ENCODE measurements at regions not wholly inside any gene's neighbourhood (a gene's known extent, or its start where the extent isn't known, plus 50 kb on each side); places are given as distances from the start of the nearest gene placed in this dataset.
A peak's percentile ranks its signal among the peaks of the same experiment; 100 is the strongest.

GRCh38 chr5:82448374-82448773, 170.2 kb upstream of the RPS23 start (continued):
- peak; percentile 65; the same call in 1 of the 2 replicates for TF ChIP-seq POGZ (CRISPR knock-in tag; IDR thresholded peaks at IDR 0.05)
- no peak for TF ChIP-seq FOXP1 (IDR thresholded peaks at IDR 0.05)
- TF ChIP-seq FOXP1 (CRISPR knock-in tag; IDR thresholded peaks at IDR 0.05), result peak; percentile 53; the same call in 1 of the 2 replicates
- TF ChIP-seq RBM39 (IDR thresholded peaks at IDR 0.05; ENCODE audit: low read depth, low read length, poor library complexity, severe bottlenecking), result no peak
- TF ChIP-seq REPIN1 (CRISPR knock-in tag; IDR thresholded peaks at IDR 0.05; ENCODE audit: borderline replicate concordance, low read depth), result no peak
- TF ChIP-seq, protein P1, sequence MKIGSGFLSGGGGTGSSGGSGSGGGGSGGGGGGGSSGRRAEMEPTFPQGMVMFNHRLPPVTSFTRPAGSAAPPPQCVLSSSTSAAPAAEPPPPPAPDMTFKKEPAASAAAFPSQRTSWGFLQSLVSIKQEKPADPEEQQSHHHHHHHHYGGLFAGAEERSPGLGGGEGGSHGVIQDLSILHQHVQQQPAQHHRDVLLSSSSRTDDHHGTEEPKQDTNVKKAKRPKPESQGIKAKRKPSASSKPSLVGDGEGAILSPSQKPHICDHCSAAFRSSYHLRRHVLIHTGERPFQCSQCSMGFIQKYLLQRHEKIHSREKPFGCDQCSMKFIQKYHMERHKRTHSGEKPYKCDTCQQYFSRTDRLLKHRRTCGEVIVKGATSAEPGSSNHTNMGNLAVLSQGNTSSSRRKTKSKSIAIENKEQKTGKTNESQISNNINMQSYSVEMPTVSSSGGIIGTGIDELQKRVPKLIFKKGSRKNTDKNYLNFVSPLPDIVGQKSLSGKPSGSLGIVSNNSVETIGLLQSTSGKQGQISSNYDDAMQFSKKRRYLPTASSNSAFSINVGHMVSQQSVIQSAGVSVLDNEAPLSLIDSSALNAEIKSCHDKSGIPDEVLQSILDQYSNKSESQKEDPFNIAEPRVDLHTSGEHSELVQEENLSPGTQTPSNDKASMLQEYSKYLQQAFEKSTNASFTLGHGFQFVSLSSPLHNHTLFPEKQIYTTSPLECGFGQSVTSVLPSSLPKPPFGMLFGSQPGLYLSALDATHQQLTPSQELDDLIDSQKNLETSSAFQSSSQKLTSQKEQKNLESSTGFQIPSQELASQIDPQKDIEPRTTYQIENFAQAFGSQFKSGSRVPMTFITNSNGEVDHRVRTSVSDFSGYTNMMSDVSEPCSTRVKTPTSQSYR (CRISPR knock-in tag; IDR thresholded peaks at IDR 0.05; ENCODE audit: borderline replicate concordance), result peak; percentile 60; the same call in 1 of the 2 replicates
- TF ChIP-seq ZMYM4 (CRISPR knock-in tag; IDR thresholded peaks at IDR 0.05), result peak; percentile 57
- TF ChIP-seq CCDC6 (CRISPR knock-in tag; IDR thresholded peaks at IDR 0.05), result no peak
- TF ChIP-seq SOX5 (CRISPR knock-in tag; IDR thresholded peaks at IDR 0.05; ENCODE audit: borderline replicate concordance), result no peak
- peak; percentile 48; the same call in 1 of the 2 replicates for TF ChIP-seq AHDC1 (CRISPR knock-in tag; IDR thresholded peaks at IDR 0.05; ENCODE audit: borderline replicate concordance)
- no peak for TF ChIP-seq LCORL (IDR thresholded peaks at IDR 0.05)
- TF ChIP-seq LCORL (CRISPR knock-in tag; IDR thresholded peaks at IDR 0.05), result no peak
- TF ChIP-seq FOXA1 (IDR thresholded peaks at IDR 0.05), result no peak
- TF ChIP-seq FOXA1 (CRISPR knock-in tag; IDR thresholded peaks at IDR 0.05), result peak; percentile 59; the same call in 1 of the 2 replicates
- TF ChIP-seq GPBP1L1 (CRISPR knock-in tag; IDR thresholded peaks at IDR 0.05), result no peak

Measured in HepG2 (cell line).